Lower leg skin (tissue), 4 donors: ENCODE measurements at regions not wholly inside any gene's neighbourhood (a gene's known extent, or its start where the extent isn't known, plus 50 kb on each side); places are given as distances from the start of the nearest gene placed in this dataset.

Experiments used
- DNase-seq, 2 donors: peaks; one replicate each; pipeline ENCODE4 v3.0.0-alpha.2; 2019; ENCODE audit warnings: low spot score in 2 of 2
- H3K4me3 ChIP-seq: fragments of 200-600 bp; sonication (generic); 2 replicates; pipeline ENCODE4 v1.5.1; 2017; ENCODE audit warnings: mild to moderate bottlenecking, low read depth; ENCODE audit not compliant: poor library complexity, severe bottlenecking
- POLR2A ChIP-seq, 2 donors: fragments of 450-650 bp; IDR thresholded peaks; one replicate each; pipeline ENCODE4 v1.6.1; 2016 to 2017; ENCODE audit warnings: antibody characterized with exemption in 2 of 2, mild to moderate bottlenecking in 1 of 2, moderate library complexity in 1 of 2
- WGBS, 2 donors: methylation state at CpG; one replicate each; pipeline ENCODE4 v1.1.5; 2018; 5-methylcytosine and 5-hydroxymethylcytosine counted together
- intact Hi-C: fragments of 100-400 bp; cut with DNase I; formaldehyde crosslinking; loops from one replicate; pipeline ENCODE4 v1.15.0; 2023; ENCODE audit warnings: low total_unique reads
- TF ChIP-seq, protein P1 (sequence below), 3 donors: fragments of 450-650 bp; IDR thresholded peaks; one replicate each; pipeline ENCODE4 v1.5.1; 2016; ENCODE audit warnings: antibody characterized with exemption in 3 of 3, mild to moderate bottlenecking in 3 of 3, moderate library complexity in 2 of 3

- DNase-seq = peak in 1 of 2 donors; percentile 13
- intact Hi-C loops = no loop called here
- no peak overlapping the region for H3K4me3 ChIP-seq
- no peak for TF ChIP-seq POLR2A (IDR thresholded peaks at IDR 0.05)
- TF ChIP-seq, protein P1, sequence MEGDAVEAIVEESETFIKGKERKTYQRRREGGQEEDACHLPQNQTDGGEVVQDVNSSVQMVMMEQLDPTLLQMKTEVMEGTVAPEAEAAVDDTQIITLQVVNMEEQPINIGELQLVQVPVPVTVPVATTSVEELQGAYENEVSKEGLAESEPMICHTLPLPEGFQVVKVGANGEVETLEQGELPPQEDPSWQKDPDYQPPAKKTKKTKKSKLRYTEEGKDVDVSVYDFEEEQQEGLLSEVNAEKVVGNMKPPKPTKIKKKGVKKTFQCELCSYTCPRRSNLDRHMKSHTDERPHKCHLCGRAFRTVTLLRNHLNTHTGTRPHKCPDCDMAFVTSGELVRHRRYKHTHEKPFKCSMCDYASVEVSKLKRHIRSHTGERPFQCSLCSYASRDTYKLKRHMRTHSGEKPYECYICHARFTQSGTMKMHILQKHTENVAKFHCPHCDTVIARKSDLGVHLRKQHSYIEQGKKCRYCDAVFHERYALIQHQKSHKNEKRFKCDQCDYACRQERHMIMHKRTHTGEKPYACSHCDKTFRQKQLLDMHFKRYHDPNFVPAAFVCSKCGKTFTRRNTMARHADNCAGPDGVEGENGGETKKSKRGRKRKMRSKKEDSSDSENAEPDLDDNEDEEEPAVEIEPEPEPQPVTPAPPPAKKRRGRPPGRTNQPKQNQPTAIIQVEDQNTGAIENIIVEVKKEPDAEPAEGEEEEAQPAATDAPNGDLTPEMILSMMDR (IDR thresholded peaks at IDR 0.05) = no peak
- 86% methylated on average over 8 of the region's 8 CpGs for WGBS, 2 donors
These were observed 76.3 kb upstream of the AKT3 start for GRCh38 chr1:243926299-243926698.

GRCh38 chr1:243924588-243925349 is 74.7 kb upstream of the AKT3 start:
- DNase-seq = peak in 1 of 2 donors; percentile 56
- intact Hi-C loops = no loop called here

GRCh38 chr1:243924188-243924587 is 74.1 kb upstream of the AKT3 start:
- DNase-seq = peak in 1 of 2 donors; percentile 34
- 69 to 77% methylated on average over 3 of the region's 3 CpGs for whole genome bisulfite sequencing, 2 donors
- no peak for TF ChIP-seq POLR2A (IDR thresholded peaks at IDR 0.05)
- intact Hi-C loops = no loop called here
- H3K4me3 ChIP-seq = no peak overlapping the region

More at GRCh38 chr1:243924588-243925349, 74.7 kb upstream of the AKT3 start:
- TF ChIP-seq POLR2A (IDR thresholded peaks at IDR 0.05) = no peak
- TF ChIP-seq, protein P1 (IDR thresholded peaks at IDR 0.05) = no peak
- 50 to 51% methylated on average over 11 of the region's 11 CpGs for WGBS, 2 donors
- H3K4me3 ChIP-seq = no peak overlapping the region

DNA sequence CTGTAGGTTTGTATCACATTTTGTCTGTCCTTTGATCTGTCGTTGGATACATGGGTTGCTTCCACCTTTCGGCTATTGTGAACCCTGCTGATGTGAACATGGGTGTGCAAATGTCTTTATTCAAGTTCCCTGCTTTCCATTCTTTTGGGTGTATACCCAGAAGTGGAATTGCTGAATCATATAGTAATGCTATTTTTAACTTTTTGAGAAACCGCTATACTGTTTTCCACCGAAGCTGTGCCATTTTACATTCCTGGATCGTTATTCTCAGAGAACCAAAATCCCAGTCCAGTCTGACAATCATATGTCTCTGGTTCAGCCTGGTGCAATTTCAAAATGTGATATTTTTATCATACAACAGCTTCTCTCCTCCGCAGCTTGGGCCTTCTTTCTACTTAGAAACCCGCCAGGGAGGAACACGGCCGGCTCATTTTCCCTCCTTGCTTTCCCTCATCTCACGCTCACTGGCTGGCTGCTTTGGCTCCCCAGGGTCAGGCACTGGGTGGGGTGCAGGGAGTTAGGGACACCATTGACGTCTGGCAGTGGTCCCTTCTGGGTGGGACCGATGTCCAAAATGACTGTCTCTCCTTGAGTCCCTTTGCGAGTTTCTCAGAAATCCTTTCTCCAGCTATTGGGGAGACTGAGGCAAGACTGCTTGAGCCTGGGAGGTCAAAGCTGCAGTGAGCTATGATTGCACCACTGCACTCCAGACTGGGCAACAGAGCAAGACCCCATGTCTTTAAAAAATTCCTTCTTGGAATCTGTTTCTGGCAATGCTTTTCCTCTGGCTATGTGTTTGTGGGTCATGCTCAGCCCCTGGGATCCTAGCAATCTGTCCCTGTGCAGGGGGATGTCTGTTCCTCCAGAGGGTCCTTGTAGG is 73.5 kb upstream of the AKT3 start:
- DNase-seq = no peak
- intact Hi-C loops = no loop called here
- no peak overlapping the region for H3K4me3 ChIP-seq
- TF ChIP-seq, protein P1 (IDR thresholded peaks at IDR 0.05) = no peak
- TF ChIP-seq POLR2A (IDR thresholded peaks at IDR 0.05) = no peak
- 85 to 86% methylated on average over 13 of the region's 13 CpGs for WGBS, 2 donors

DNA sequence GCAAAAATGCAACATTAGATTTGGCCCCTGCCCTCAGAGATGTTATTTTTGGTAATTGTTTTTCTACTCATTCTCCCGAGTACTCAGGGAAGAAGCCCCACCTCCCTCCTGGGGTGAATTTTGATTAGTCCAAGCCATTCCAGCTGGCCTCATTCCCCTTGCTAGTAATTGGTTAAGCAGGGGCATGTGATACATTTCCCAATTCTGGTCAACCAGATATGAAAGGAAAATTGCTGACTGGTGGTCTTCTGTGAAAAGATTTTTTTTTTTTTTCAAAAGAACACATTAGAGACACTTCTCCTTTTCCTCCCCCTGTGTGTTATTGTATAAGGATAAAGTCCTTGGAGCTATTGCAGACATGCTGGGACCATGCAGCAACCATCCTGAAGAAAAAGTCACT is 71.1 kb upstream of the AKT3 start:
- intact Hi-C loops = no loop called here
- DNase-seq = peak in 1 of 2 donors; percentile 0
- no peak overlapping the region for H3K4me3 ChIP-seq
- WGBS, 2 donors = 14 to 16% methylated on average over 1 of the region's 1 CpG
- no peak for TF ChIP-seq POLR2A (IDR thresholded peaks at IDR 0.05)
- TF ChIP-seq, protein P1 (IDR thresholded peaks at IDR 0.05) = no peak
